NCI-H345 (cell line): ENCODE measurements at regions not wholly inside any gene's neighbourhood (a gene's known extent, or its start where the extent isn't known, plus 50 kb on each side); places are given as distances from the start of the nearest gene placed in this dataset.
"Not testable (repeated sequence)": the region's sequence is repeated elsewhere in the genome, so short reads cannot be mapped to it uniquely, and the experiment has no call there.

Experiments used
- DNase-seq: peaks from one replicate; lab custom pipeline; 2025; lab: John Stamatoyannopoulos, UW

DNA sequence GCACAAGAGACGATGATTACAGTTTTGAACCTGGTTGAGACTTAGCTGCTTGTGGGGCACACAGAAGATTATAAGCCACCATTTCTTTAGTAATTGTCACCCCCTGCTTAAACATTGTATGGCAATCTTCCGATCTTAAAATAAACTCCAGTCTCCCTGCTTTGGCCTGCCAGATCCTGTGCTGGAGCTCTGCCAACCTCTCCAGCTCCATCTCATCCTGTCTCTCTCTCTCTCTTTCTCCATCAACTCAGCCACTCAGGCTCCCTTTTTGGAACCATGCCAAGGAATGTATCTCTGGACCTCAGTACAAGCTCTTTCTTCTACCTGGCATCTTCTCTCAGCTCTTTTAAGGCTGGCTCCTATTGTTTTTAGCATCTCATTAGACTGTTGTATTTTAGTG lies 1053.2 kb downstream of the REEP3 start:
- no peak for DNase-seq

DNA sequence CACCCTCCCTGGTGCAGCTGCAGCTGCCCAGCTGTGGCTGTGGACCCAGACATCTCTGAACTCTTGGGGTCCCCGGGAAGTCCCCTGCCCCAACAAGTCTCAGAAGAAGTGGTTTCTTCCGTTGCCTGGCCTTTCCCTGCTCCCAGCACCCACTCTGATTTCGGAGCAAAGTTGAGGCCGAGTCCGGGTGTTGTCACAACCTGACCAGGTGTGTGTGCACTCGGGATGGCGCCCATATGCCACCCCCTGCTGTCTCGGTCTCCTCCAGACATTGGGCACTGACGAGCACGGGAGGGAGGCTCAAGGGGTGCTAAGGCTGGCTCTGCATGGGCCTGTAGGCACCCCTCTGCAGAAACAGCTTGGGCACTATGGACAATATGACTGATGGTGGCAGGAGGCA lies 1055.3 kb downstream of the REEP3 start:
- DNase-seq, result no peak

DNA sequence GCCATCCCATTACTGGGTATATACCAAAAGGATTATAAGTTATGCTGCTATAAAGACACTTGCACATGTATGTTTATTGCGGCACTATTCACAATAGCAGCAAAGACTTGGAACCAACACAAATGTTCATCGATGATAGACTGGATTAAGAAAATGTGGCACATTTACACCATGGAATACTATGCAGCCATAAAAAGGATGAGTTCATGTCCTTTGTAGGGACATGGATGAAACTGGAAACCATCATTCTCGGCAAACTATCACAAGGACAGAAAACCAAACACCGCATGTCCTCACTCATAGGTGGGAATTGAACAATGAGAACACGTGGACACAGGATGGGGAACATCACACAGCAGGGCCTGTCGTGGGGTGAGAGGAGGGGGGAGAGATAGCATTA lies 1057.6 kb downstream of the REEP3 start:
- not testable (repeated sequence) for DNase-seq

DNA sequence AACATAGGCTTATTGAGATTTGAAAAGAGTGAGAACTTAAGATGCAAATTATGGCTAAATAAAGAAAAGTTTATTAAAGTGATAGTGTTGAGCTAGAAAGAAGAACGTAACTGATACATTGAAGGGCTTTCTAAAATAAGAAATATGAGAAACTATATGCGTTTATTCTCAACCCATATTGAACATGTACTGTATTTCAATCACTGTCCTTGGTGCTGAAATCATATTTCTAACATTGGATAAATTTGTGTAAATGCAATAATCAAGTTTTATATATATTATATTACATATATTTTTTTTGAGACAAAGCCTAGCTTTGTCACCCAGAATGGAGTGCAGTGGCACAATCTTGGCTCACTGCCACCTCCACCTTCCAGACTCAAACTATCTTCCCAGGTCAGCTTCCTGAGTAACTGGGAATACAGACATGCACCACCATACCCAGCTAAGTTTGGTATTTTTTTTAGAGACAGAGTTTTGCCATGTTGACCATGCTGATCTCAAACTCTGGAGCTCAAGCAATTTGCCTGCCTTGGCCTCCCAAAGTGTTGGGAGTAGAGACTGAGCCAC lies 1065.8 kb downstream of the REEP3 start:
- no peak for DNase-seq

DNA sequence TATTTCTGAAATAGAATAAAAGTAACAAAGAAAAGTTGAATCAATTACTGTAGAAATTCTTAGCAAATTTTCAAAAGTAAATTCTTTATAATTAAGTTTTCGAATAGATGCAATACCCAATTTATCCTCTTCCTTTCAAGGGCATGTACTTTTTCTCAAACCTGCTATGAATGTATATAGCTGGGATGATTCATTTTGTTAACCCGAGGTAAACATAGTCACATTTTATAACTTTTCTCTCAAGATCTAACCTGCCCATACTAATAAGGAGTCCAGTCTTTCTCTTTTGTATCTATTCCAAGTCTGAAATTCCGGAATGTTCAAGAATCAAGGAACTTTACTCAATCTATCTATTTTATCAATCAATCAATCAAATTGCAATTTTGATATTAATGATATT lies 1072.9 kb downstream of the REEP3 start:
- DNase-seq, result no peak

DNA sequence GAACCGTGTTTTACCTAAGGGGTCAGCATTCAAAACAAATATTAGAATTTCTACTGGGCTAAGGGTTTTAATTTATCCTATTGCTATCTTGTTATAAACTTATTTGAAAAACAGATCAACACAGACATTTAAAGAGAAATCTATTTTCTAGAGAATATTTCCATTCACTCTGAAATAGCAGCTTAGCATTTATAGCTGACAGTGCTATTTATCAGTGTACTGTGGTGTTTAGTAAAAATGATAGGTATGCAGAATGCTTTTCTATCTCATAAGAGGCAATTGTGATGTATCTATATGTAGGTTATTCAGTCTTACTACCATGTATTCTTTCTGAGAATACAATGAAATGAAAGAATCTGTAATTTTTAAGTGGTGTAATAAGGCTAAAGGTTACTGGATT lies 1077.4 kb downstream of the REEP3 start:
- no peak for DNase-seq

DNA sequence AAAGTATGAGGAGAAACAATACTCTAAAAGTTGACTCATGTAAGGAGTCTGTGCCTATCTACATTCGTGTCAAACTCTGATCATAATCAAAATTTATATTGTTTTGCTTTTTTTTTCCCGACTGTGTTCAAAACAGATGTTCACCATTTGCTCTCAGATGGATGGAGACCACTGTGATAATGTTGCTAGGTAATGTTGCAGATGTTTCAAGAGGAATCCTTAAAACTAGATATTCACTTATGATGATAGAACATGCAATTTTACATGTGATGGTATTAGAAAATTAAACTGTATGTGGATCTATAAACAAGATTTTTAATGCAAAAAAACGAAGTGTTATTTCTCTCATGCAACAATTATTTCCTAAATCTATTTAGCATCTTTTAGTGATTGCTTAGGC lies 1080.1 kb downstream of the REEP3 start:
- DNase-seq, result no peak

DNA sequence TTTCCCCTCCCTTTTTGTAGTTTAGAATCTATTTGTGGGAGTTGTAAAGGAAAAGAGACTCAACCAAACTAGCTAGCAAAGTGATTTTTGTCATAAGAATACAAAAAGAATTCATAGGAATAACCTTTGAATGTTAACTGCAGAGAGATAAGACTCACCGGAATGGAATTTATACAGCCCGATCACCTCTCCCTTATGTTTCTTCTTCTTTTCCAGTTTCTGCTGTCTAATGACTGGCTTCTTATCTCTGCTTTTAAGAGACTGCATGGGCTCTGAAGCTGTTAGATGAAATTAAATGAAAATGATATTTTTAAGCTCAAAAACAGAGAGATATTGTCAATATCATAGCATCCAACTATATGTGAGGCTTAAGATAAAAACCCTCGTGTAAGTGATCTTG lies 1095.9 kb downstream of the REEP3 start:
- DNase-seq, result no peak

DNA sequence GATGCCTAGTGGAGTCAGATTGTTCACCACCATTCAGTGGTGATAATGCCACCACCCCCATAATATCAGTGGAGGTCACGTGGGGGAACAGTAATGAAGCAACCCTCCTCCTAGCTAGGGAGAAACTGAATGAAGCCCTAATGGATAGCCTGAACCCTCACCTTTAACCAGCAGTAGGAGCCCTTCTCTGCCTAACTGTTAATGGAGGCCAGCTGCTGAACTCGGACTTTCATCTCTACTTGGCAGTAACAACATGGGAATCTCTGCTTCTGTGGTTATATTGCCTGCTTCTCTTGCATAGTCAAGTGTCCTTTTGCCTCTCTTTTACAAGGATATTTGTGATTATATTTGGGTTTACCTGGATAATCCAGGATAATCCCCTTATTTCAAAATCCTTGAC lies 1097.9 kb downstream of the REEP3 start:
- no peak for DNase-seq

DNA sequence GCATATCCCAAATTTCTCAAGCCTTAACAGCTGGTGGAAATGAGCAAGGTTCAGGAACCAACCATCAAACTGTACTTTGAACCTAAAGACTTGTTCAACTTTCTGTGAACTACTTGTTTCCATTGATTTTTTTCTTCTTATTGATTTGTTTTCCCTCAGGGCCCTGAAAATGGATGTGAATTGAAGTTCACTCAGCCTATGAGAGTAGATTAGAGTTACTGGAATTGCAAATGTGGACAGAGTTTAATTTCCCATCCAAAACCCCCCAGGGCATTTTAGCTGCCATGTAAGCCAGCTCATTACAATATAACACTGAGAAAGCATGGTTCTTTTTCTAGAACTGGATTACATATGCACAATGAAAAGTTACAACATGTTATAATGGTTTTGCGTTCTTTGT lies 1105.7 kb downstream of the REEP3 start:
- no peak for DNase-seq

DNA sequence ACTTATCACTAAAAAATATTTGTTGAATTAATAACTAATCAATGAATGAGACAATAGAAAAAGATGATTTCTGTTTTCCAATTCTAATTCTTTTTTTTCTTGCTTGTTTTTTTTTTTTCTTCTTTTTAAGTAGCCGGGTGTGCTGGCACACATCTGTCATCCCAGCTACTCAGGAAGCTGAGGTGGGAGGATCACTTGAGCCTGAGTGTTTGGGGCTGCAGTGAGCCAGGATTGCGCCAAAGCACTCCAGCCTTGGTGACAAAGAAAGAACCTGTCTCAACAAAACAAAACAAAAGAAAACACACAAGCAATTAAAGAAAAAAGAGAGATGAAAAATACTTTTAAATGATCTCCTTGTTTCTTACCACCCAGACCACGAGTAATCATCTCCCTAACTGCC lies 1109.3 kb downstream of the REEP3 start:
- DNase-seq, result no peak

DNA sequence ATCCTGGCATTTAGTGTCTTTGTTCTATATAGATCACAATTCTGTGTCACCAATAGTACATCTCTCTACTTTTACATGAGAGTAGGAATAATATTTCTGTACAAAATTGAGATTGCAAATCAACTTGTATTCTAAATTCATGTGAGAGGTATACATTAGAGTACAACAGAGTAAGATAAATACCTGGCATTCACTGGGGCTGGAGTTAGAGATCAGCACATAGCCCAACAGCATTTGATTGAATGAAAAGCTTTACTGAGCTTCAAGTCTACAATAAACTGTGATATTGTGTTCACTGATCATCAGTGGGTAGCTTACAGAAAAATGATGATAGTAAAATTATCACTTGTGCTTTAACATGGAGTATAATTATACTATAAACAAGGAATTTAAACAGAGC lies 1114.7 kb downstream of the REEP3 start:
- no peak for DNase-seq

DNA sequence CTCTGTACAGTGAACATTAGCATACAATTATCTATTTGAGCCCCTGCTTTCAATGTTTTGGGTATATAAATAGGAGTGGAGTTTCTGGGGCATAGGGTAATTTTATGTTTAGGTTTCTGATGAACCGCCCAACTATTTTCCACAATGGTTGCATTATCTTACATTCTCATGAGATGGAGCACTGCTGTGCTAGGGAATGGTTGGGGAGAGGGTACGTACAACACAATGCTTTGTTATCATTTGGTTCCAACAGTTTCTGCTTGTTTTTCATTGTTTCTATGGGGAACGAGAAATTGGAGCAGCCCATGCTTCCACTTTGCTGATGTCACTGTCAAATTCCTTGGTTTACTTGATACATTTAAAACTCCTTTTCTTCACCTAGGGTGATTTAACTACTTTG lies 1115.3 kb downstream of the REEP3 start:
- DNase-seq, result no peak

DNA sequence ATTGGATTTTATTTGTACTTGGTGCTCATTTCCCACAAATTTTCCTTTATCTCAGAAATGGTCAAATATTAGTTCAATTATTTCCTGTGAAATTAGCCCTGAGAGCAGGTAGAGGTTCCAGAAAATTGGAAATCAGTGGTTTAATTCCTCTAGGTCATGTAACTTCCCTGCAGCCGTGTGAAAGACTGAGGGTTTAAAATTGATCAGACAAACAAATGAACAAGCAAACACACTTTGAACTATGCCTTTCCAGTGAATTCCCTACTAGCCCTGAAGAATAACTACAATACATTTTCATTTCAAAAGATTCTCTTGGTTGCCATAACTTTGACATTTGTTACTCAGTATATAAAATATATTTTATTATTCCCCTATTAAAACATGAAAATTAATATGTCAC lies 1116.7 kb downstream of the REEP3 start:
- no peak for DNase-seq

DNA sequence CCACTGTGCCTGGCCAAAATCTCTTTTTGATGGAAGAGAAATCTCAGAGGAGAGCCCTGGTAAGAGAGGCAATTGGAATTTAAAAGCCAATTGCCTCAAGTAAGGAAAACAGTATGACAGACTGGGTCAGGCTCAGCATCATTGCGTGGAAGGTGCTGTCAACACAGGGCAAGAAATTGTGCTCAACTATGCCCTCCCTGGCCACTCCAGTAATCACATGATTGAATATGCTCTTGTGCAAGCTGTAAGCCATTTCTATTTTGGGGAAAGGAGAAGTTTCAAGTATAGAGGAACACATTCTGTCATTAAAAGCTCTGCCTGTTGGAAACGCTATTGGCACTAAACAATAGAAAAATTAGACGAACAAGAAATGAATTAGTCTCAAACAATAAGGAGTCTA lies 1127.7 kb downstream of the REEP3 start:
- no peak for DNase-seq

DNA sequence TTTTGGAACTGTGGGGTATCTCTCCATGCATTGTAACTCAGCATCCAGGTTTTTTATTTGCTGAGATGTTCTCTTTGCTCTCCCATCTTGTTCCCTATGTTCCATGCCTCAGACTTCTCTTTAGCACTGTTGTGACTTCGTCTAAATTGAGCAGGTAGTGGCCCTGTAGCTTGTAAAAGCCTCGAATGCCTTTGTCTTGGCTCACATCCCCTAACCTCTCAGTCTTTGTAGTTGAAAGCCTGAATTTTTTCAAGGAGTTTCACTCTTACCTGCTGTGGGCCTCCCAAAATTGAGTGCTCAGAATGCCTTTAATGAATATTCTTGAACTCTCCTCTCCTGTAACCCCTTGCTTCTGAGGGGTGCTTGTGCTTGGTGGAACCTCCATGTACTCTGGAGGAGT lies 1137.3 kb downstream of the REEP3 start:
- DNase-seq, result no peak

DNA sequence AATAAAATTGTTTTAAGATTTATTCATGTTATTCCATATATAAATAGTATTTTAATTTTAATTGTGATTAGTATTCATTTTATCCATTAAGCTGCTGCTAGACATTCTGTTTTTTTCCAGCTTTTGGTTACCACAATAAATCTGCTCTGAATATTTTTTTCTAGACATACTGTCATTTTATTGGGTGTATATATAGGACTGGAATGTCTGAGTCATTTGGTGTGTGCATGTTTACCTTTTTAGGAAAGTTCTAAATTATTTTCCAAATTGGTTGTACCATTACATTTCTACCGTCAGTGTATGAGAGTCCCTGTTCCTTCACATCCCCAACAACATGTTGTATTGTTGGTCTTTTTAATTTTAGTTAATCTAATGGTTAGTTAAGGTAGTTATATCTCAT lies 1138.1 kb downstream of the REEP3 start:
- no peak for DNase-seq

DNA sequence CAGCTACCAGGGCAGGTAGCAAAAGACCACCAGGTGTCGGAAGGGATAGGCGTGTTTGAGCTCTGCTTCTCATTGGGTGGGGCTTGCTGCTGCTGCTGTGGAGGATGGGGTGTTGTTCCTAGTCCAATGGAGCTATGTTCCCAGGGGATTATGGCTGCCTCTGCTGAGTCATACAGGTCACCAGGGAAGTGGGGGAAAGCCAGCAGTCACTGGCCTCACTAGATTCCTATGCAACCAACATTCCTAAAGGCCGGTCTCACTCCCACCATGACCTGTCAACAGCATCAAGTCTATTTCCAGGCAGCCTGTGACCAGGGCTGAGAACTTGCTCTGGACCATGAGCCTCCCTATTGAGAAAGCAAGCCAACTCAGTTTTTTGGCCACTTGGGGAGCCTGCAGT lies 1160.8 kb downstream of the REEP3 start:
- DNase-seq, result no peak

DNA sequence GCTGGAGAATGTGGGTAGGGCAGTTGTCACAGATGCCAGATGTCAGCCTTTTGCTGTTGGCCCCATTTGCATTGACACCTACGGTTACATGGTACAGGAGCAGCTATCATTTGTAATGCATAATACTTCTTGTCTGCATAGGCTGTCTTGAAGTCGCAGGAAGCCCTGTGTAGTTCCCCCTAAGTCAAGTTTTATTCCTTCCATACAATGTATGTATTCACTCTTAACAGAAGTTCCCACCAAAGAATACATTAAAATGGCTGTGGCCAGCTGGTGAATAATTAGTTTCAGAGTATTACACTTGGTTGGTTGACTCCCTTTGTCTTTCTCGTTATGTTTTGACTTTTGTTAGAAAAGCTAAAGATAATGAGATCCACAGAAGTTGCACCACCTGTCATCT lies 1169.0 kb downstream of the REEP3 start:
- no peak for DNase-seq

DNA sequence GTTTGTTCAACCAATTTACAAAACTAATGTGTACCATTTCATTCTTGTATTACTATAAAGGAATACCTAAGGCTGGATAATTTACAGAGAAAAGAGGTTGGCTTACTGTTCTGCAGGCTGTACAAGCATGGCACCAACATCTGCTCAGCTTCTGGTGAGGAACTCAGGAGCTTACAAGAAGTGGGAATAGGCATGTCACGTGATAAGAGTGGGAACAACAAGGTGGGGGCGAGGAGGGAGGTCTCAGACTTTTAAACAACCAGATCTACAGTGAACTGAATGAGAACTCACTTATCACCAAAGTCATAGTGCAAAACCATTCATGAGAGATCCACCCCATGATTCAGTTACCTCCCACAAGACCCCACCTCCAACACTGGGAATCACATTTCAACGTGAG lies 1178.0 kb downstream of the REEP3 start:
- no peak for DNase-seq

DNA sequence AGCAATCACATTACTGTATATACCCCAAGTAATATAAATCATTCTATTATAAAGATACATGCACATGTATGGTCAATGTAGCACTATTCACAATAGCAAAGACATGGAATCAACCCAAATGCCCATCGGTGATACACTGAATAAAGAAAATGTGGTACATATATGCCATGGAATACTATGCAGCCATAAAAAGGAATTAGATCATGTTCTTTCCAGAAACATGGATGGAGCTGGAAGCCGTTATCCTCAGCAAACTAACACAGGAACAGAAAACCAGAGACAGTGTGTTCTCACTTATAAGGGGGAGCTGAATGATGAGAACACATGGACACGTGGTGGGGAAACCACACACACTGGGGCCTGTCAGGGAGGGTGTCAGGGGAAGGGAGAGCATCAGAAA lies 1180.9 kb downstream of the REEP3 start:
- not testable (repeated sequence) for DNase-seq

DNA sequence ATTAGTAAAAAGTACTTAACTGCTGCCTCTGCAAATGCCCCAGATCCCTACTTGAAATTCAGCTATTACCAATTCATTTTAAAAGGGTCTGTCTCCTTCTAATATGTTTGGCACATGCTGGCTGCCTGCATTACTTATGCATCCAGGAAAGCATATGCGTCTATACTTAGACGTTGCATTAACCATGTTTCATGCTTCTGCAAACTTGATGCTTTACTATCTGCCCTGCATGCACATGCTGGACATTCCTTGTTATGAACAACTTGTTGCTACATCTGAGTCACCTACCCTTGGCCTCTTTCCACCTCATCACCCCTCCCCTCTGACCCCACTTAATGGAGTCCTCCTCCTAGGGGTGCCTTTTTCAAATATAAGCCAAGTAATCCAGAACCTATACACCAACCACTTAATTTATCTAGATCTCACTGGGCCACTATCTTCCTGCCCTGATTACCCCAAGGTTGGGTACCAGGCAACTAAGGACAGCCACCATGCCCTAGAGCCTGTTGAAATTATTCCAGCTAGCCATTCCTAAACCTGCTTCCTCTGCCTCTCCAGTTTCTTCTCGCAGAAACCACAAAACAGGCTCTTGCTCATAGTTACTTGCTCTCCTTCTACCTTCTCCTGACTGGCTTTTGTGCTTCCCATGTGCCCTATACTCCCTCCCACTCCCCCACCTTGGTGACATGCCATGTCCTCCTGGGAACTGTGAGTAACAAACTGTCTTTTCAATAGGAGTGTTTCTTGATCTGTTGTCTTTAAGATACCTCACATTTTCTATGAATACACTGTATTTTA lies 1187.9 kb downstream of the REEP3 start:
- DNase-seq, result no peak

DNA sequence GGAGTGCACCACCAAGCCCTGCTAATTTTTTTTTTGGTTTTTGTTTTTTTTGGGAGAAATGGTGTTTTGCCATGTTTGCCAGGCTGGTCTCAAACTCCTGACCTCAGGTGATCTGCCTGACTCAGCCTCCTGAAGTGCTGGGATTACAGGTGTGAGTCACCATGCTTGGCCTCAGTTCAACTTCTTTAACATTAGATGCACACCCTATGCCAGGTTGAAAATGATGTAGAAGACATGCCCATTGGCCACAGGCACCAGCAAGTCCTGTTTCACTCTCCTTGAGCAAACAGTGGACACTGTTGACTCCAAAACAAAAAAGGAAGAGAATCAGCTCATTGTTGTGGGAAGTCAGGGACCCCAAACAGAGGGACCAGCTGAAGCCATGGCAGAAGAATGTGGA lies 1205.3 kb downstream of the REEP3 start:
- no peak for DNase-seq

DNA sequence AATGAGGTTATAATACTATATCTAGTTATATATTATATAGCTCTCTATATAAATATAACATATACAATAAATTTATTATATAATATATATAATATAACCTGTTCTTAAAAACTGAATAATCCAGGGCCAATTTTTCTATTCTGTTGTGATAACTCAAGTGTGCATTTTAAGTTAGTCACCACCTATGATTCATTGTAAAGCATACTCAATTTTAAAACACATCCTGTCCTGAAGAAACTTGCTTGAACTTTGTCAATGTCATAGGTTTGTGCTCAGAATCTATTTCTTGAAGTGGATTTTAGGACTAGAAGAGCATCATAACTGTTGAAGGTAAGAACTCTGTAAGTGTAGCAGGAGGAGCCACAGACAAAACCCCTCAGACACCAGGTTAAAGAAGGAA lies 1209.8 kb downstream of the REEP3 start:
- no peak for DNase-seq
